HG03095 (cell line): ENCODE measurements at regions not wholly inside any gene's neighbourhood (a gene's known extent, or its start where the extent isn't known, plus 50 kb on each side); places are given as distances from the start of the nearest gene placed in this dataset.

Experiments
- ATAC-seq: cut with Tn5 transposase; IDR thresholded peaks from one replicate; pipeline ENCODE4 v1.9.1; 2021; ENCODE audit warnings: moderate library complexity; ENCODE audit not compliant: unreplicated experiment

DNA sequence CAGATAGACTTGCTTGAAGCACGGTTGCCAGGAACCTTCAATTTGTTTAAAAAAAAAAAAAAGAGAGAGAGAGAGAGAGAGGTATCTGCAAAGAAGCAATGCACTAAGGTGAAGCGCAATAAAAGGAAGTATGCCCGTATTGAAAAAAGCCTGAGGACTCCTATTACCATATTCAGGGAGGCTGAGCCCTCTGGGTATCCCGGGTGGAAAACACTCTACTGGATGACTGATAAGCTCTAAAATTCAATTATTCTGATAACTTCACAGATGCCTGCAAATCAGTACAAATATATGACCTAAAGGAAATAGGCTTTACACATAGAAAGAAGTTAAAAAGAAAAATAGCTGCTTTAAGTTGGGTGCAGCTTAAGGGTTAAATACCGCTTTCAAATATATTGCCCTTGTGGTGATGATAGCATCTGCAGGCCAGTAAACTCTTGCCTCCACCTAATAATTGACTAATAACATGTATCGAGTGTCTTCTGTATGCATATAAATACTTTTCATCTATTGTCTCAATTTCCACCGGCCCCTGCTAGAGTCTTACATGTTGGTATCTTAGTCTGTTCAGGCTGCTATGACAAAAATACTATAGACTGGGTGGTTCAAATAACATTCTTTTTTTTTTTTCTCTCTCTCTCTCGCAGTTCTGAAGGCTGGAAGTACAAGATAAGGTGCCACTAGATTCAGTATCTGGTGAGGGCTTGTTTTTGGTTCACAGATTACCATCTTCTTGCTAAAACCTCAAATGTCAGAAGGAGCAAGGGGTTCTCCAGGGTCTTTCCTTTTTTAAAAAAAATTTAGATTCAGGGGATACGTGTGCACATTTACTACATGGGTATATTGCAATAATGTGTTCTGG is 187.4 kb upstream of the JARID2 start:
- no peak for ATAC-seq

DNA sequence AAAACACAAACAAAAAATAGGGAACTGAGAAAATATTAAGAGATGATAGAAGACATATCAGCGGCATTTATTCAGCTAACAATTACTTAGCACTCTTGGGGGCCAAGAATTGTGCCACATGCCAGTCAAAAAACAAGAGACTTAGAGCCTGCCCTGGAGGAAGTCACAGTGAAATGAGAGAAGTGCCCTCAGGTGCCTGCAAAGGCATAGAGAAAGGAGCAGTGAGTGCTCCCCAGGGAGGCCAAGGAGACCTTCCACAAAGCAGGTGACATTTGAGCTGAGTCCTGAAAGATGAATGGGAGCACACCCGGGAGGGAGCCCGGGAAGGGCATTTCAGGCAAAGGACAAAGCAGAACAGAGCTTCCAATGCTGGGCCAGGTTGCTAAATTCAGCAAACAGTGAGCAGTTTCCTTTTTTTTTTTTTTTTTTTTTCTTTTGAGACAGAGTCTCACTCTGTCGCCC is 184.7 kb upstream of the JARID2 start:
- no peak for ATAC-seq

DNA sequence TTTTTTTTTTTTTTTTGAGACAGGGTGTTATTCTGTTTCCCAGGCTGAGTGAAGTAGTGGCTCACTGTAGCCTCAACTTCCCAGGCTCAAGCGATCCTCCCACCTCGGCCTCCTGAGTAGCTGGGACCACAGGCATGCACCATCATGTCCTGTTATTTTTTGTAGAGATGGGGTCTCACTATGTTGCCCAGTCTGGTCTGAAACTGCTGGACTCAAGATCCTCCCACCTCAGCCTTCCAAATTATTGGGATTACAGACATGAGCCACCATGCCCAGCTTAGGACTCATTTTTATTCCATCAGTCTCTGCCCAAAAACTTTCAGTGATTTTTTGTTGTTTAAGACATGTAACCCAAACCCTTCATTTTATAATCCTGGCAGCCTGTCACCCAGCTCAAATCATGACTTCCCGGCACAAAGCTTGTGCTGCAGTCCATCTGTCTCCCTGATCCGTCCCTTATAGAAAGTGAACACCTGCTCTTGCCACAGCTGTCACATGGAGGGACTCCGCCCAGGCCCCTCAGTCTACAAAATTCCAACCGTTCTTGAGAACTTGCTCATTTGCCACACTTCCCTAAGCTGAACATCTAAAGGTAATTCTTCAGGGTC is 183.9 kb upstream of the JARID2 start:
- no peak for ATAC-seq

- no peak for ATAC-seq
Measured at GRCh38 chr6:15062516-15063252, 183.2 kb upstream of the JARID2 start.

DNA sequence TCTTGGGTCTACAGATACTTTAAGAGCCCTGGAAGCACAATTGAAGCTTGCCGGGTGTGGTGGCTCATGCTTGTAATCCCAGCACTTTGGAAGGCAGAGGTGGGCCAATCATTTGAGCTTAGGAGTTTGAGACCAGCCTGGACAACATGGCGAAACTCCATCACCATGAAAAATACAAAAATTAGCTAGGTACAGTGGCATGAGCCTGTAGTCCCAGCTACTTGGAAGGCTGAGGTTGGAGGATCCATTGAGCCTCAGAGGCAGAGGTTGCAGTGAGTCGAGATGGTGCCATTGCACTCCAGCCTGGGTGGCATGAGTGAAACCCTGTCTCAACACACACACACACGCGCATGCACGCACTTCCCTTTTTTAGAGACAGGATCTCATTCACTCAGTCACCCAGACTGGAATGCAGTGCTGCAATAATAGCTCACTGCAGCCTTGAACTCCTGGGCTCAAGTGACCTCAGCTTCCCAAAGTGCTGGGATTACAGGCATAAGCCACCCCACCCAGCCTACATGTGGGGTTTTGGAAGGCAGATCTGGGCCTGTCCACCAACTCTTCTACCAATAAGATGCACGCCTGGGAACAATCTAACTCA is 182.5 kb upstream of the JARID2 start:
- no peak for ATAC-seq

- ATAC-seq: no peak
Measured at GRCh38 chr6:15065261-15065989, 180.4 kb upstream of the JARID2 start.

GRCh38 chr6:15066089-15066758 is 179.6 kb upstream of the JARID2 start:
- ATAC-seq: no peak

GRCh38 chr6:15073344-15073789 is 172.5 kb upstream of the JARID2 start:
- no peak for ATAC-seq

GRCh38 chr6:15073883-15074465 is 171.9 kb upstream of the JARID2 start:
- no peak for ATAC-seq

DNA sequence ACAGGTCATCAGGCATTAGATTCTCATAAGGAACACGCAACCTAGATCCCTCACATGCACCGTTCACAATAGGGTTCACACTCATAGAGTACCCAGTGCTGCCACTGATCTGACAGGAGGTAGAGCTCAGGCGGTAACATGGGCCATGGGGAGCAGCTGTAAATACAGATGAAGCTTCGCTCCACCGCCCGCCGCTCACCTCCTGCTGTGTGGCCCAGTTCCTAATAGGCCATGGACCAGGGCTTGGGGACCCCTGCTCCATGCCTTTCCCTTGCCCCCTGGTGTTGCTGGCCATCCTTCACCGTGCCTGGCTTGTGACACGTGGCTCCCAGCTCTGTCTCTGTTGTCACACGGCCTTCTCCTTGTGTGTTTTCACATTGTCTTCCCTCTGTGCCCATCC is 171.1 kb upstream of the JARID2 start:
- no peak for ATAC-seq

GRCh38 chr6:15076565-15076964 is 169.3 kb upstream of the JARID2 start:
- no peak for ATAC-seq

- ATAC-seq: no peak
Measured at GRCh38 chr6:15077006-15077405, 168.9 kb upstream of the JARID2 start.

- ATAC-seq: no peak
Measured at GRCh38 chr6:15077961-15078360, 167.9 kb upstream of the JARID2 start.

GRCh38 chr6:15079288-15079817 is 166.5 kb upstream of the JARID2 start:
- ATAC-seq: no peak

DNA sequence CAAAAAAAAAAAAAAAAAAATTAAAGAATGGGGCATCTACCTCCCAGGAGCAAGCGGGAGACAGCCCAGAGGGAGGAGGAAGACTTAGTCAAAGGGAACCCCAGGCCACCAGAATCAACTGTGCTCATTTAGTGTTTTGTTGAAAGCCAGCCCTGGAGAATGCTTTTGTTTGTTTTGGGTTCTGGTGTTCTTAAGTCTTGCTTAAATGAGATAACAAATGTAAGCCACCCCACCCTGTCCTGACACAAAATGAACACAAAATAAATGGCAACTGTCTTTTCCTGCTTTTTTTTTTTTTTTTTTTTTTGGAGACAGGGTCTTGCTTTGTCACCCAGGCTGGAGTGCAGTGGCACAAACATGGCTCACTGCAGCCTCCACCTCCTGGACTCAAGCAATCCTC is 165.0 kb upstream of the JARID2 start:
- ATAC-seq: no peak

- ATAC-seq: no peak
Measured at GRCh38 chr6:15081447-15081846, 164.4 kb upstream of the JARID2 start.

GRCh38 chr6:15082708-15083107 is 163.2 kb upstream of the JARID2 start:
- no peak for ATAC-seq

DNA sequence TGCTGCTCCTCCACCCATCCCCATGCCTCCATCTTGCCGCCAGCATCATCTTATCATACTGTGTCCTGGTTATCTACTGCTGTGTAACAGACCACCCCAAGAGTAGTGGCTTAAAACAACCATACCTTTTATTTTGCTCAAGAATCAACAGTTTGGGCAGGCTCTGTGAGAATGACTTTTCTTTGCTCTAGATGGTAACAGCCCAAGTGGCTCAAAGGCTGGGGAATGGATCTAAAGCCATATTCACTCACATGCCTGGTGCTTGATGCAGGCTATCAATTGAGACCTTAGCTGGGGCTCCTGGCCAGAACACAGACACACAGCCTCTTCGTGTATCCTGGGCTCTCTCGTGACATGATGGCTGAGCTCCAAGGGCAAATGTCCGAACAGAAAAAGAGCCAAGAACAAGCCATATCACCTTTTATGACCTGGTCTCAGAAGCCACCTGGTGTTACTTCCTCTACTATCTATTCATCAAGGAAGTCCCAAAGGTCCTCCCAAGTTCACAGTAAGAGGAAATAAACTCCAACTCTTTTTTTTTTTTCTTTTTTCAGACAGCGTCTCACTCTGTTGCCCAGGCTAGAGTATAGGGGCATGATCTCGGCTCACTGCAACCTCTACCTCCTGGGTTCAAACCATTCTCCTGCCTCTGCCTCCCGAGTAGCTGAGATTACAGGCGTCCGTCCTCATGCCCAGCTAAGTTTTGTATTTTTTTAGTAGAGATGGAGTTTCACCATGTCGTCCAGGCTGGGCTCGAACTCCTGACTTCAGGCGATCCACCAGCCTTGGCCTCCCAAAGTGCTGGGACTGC is 159.3 kb upstream of the JARID2 start:
- no peak for ATAC-seq

GRCh38 chr6:15087186-15087589 is 158.7 kb upstream of the JARID2 start:
- no peak for ATAC-seq
